ENCODE measurements at regions not wholly inside any gene's neighbourhood (a gene's known extent, or its start where the extent isn't known, plus 50 kb on each side); places are given as distances from the start of the nearest gene placed in this dataset.
A peak's percentile ranks its signal among the peaks of the same experiment; 100 is the strongest.

DNA sequence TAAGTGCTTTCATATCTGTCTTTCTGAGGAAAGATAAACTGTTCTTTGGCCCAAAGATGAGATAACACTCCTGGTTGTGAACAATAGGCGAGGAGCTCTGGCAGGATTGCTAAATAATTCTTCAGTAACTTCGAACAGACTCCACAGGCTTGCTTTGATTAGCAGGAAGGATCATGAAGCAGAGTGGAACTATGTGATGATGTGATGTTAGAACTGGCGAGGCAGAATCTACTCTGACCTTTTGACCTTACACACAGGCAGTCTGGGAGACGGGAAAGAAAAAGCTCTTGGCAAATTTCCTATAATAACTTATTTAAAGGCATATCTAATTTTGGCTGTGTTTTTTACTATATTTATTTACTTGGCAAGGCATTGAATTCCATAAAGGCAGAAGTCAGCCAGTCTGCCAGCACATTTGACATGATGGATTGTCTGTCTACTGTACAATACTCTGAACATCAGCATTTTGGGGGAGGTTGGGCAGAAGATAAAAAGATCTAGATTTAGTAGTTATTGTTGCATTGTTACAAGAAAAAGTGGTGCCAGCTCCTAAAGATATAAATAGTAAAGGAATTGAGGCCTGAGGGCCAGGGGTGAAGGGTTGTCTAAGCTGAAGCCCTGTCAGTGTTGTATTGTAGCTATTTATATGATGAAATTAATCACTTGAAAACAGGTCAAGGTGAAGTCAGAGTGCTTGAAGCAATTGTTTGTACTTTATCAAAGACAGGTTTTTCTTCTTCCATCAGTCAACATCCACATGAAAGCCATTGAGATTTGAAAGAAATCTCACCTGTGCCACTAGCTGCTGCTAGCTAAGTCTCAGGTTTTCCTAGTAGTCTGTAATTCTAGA, 708.8 kb downstream of the LTN1 start:
- dilution Hi-C loops (cut with MboI; ENCODE audit: extremely low pct_ligation_motif_present, low sequenced_read_pairs) (no loop called here), intact Hi-C loops (cut with micrococcal nuclease) (loop anchor here (1.0 to 5.0 kb wide), 11 partner anchors 10 to 1442 kb away; no protein-coding TSS in a partner anchor)
- H4K20me1 ChIP-seq (replicated peaks; ENCODE audit: control insufficient read depth, extremely low read depth, insufficient read depth, low read length): no peaks in the 10 kb centered on the region
- H3K27ac ChIP-seq (ENCODE audit: insufficient read depth, low read depth, low read length): peak overlapping the region; percentile 79
- peaks cover 21% of the 10 kb centered on the region for H3K4me1 ChIP-seq (ENCODE audit: control insufficient read depth, extremely low read depth, insufficient read depth, low read length)
- peak overlapping the region in 1 of 3 experiments; percentile 17 for H3K4me3 ChIP-seq (replicated peaks in 1 of 3; ENCODE audit: insufficient read depth in 1 of 3, low read depth in 1 of 3, low read length in 3 of 3)
- peak overlapping the region; percentile 56 for H3K9ac ChIP-seq (replicated peaks; ENCODE audit: extremely low read depth, insufficient read depth, low read length)
- ChIA-PET POLR2A (interaction anchor here (1.0 kb wide), 1 partner anchor 1439 kb away, joined by 3 read pairs; the partner anchor contains the start of gene ADAMTS1), CTCF (interaction anchor here (0.6 to 2.0 kb wide), 13 partner anchors 14 to 1551 kb away, joined by 3 to 23 read pairs (median 4); no protein-coding TSS in a partner anchor)
- peak; percentile 63 for TF ChIP-seq JUN (IDR thresholded peaks at IDR 0.05; ENCODE audit: borderline replicate concordance, insufficient read depth, insufficient read length, low read depth)
- no peak for TF ChIP-seq EZH2 (IDR thresholded peaks at IDR 0.05; ENCODE audit: borderline replicate concordance, low read depth, low read length, severe bottlenecking)
- no peak for TF ChIP-seq MYC (IDR thresholded peaks at IDR 0.05; ENCODE audit: low read depth, low read length)
- peak; percentile 32 for TF ChIP-seq POLR2AphosphoS5 (IDR thresholded peaks at IDR 0.05; ENCODE audit: insufficient read depth, low read depth, low read length)
- peak; percentile 89 for TF ChIP-seq GATA2 (IDR thresholded peaks at IDR 0.05; ENCODE audit: insufficient read depth, insufficient read length, low read depth, low read length)
- TF ChIP-seq, protein P1, sequence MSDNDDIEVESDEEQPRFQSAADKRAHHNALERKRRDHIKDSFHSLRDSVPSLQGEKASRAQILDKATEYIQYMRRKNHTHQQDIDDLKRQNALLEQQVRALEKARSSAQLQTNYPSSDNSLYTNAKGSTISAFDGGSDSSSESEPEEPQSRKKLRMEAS (IDR thresholded peaks at IDR 0.05; ENCODE audit: insufficient read depth, insufficient read length): no peak
- TF ChIP-seq POLR2A (IDR thresholded peaks at IDR 0.05; ENCODE audit: low read depth, low read length): no peak
- TF ChIP-seq, protein P2, sequence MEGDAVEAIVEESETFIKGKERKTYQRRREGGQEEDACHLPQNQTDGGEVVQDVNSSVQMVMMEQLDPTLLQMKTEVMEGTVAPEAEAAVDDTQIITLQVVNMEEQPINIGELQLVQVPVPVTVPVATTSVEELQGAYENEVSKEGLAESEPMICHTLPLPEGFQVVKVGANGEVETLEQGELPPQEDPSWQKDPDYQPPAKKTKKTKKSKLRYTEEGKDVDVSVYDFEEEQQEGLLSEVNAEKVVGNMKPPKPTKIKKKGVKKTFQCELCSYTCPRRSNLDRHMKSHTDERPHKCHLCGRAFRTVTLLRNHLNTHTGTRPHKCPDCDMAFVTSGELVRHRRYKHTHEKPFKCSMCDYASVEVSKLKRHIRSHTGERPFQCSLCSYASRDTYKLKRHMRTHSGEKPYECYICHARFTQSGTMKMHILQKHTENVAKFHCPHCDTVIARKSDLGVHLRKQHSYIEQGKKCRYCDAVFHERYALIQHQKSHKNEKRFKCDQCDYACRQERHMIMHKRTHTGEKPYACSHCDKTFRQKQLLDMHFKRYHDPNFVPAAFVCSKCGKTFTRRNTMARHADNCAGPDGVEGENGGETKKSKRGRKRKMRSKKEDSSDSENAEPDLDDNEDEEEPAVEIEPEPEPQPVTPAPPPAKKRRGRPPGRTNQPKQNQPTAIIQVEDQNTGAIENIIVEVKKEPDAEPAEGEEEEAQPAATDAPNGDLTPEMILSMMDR (IDR thresholded peaks at IDR 0.05; ENCODE audit: extremely low read depth in 1 of 2, insufficient read depth in 1 of 2, low read depth in 1 of 2, low read length in 2 of 2): no peak
- peak; percentile 46 for TF ChIP-seq FOS (IDR thresholded peaks at IDR 0.05; ENCODE audit: borderline replicate concordance, insufficient read depth, low read length)
- peak; percentile 97 for DNase-seq (ENCODE audit: low read depth, low spot score)
- H3K27me3 ChIP-seq (ENCODE audit: control insufficient read depth in 2 of 2, insufficient read depth in 2 of 2, low read length in 2 of 2): no peaks in the 10 kb centered on the region
- peak overlapping the region; percentile 69 for H3K4me2 ChIP-seq (ENCODE audit: insufficient read depth, low read length)
- H2AFZ ChIP-seq (ENCODE audit: low read depth, low read length): peak overlapping the region; percentile 5
- H3K9me1 ChIP-seq (replicated peaks; ENCODE audit: control insufficient read depth, extremely low read depth, insufficient read depth, low read length): no peaks in the 10 kb centered on the region
- no peaks in the 10 kb centered on the region for H3K36me3 ChIP-seq (ENCODE audit: control insufficient read depth in 2 of 2, extremely low read depth in 1 of 2, insufficient read depth in 2 of 2, low read length in 2 of 2)
- no TSS peak for BruUV-seq (replicated peaks)
- peak; percentile 73 for FAIRE-seq
- no peaks in the 10 kb centered on the region for H3K79me2 ChIP-seq (ENCODE audit: control insufficient read depth, insufficient read depth, low read length)
- no peaks in the 10 kb centered on the region for H3K9me3 ChIP-seq (replicated peaks; ENCODE audit: control insufficient read depth, insufficient read depth, low read length)
